Endothelial cell of umbilical vein (primary cell): ENCODE measurements at regions not wholly inside any gene's neighbourhood (a gene's known extent, or its start where the extent isn't known, plus 50 kb on each side); places are given as distances from the start of the nearest gene placed in this dataset.

Source experiments
- EZH2 ChIP-seq: IDR thresholded peaks from 2 replicates; pipeline ENCODE4 v1.6.1; 2012; ENCODE audit warnings: borderline replicate concordance, low read depth, mild to moderate bottlenecking, moderate library complexity, low read length, inconsistent platforms; ENCODE audit not compliant: severe bottlenecking
- GATA2 ChIP-seq: IDR thresholded peaks from 2 replicates; pipeline ENCODE4 v1.7.0; 2011; ENCODE audit warnings: low read depth, mild to moderate bottlenecking, moderate library complexity, mixed read lengths, low read length; ENCODE audit not compliant: insufficient read length, insufficient read depth
- MAX ChIP-seq: IDR thresholded peaks from 2 replicates; pipeline ENCODE4 v1.6.1; 2011; ENCODE audit not compliant: insufficient read depth, insufficient read length
- MYC ChIP-seq: IDR thresholded peaks from one replicate; pipeline ENCODE4 v1.6.1; 2011; ENCODE audit warnings: mild to moderate bottlenecking, low read depth, low read length
- POLR2A ChIP-seq: IDR thresholded peaks from 2 replicates; pipeline ENCODE4 v1.6.1; 2012; ENCODE audit warnings: low read depth, mild to moderate bottlenecking, control low read depth, low read length
- POLR2AphosphoS5 ChIP-seq: IDR thresholded peaks from 2 replicates; pipeline ENCODE4 v1.6.1; 2012; ENCODE audit warnings: low read depth, mild to moderate bottlenecking, control low read depth, low read length, moderate library complexity; ENCODE audit not compliant: insufficient read depth
- TF ChIP-seq, protein P1 (sequence below), 2 donors: IDR thresholded peaks; 1 replicate in 1 of 2; 2 replicates in 1 of 2; pipeline ENCODE4 v1.5.1; 2011; ENCODE audit warnings: low read length in 2 of 2, mild to moderate bottlenecking in 2 of 2, moderate library complexity in 2 of 2, control low read depth in 1 of 2, inconsistent platforms in 1 of 2, low read depth in 1 of 2; ENCODE audit not compliant: insufficient read depth in 1 of 2; ENCODE audit errors: extremely low read depth in 1 of 2

DNA sequence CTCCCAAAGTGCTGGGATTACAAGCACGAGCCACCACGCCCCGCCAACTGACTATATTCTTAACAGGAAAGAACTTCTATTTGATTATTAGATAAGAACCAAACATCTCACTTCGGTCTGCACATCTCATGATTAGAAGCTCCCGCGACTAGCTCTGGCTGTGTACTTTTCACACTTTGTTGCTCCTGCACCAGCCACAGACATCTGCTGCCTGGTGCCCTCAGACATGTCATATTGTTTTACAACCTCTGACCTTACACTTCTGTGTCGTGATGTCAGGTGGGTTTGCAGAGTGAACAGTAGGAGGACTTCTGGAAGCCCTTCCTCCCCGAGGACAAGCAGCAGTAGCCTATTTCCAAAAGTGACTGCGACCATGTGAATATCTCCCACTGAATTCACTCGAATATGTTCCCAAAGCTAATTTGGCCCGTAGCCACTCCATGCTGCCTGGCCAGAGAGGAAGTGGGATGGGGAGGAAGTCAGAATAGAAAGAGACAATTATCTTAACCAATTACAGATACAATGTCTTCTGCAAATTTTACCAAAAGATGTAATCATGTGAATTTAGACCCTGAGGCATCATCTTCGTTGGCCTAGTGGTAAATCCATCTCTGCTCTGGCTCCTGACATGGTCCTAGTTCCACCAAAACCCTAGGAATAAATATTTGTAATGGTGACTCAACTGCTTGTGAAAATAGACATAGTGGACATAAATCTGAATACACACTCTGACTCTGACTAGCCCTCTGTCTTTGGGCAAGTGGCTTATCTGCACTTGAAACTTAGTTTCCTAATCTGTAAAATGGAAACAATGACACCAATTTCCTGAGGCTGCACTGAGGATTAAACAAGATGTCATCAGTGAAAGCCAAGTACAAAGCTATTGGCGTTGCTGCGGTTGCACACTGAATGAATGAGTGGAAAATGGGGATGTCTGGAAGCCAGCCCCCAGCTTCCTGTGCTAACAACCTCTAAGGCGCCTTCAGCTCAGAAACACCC is 406.1 kb downstream of the LRATD1 start:
- no peak for TF ChIP-seq MYC
- TF ChIP-seq MAX, result no peak
- no peak for TF ChIP-seq POLR2A
- no peak for TF ChIP-seq POLR2AphosphoS5
- TF ChIP-seq, protein P1, sequence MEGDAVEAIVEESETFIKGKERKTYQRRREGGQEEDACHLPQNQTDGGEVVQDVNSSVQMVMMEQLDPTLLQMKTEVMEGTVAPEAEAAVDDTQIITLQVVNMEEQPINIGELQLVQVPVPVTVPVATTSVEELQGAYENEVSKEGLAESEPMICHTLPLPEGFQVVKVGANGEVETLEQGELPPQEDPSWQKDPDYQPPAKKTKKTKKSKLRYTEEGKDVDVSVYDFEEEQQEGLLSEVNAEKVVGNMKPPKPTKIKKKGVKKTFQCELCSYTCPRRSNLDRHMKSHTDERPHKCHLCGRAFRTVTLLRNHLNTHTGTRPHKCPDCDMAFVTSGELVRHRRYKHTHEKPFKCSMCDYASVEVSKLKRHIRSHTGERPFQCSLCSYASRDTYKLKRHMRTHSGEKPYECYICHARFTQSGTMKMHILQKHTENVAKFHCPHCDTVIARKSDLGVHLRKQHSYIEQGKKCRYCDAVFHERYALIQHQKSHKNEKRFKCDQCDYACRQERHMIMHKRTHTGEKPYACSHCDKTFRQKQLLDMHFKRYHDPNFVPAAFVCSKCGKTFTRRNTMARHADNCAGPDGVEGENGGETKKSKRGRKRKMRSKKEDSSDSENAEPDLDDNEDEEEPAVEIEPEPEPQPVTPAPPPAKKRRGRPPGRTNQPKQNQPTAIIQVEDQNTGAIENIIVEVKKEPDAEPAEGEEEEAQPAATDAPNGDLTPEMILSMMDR (IDR thresholded peaks at IDR 0.05; ENCODE audit: extremely low read depth in 1 of 2, insufficient read depth in 1 of 2, low read depth in 1 of 2, low read length in 2 of 2), result no peak
- TF ChIP-seq GATA2, result no peak
- TF ChIP-seq EZH2, result no peak
